Mucosa of rectum (tissue), 2 donors: ENCODE measurements at regions not wholly inside any gene's neighbourhood (a gene's known extent, or its start where the extent isn't known, plus 50 kb on each side); places are given as distances from the start of the nearest gene placed in this dataset.

ENCODE experiments used
- H3K27ac ChIP-seq, 2 donors: one replicate each; pipeline ENCODE4 v1.7.0; 2013; ENCODE audit warnings: inconsistent platforms in 2 of 2, low read depth in 2 of 2, low read length in 2 of 2
- H3K27me3 ChIP-seq, 2 donors: one replicate each; pipeline ENCODE4 v1.7.0; 2013; ENCODE audit warnings: low read length in 2 of 2; ENCODE audit not compliant: control insufficient read depth in 2 of 2, insufficient read depth in 2 of 2
- H3K36me3 ChIP-seq, 2 donors: one replicate each; pipeline ENCODE4 v1.7.0; 2013; ENCODE audit warnings: low read length in 2 of 2; ENCODE audit not compliant: control insufficient read depth in 2 of 2, insufficient read depth in 2 of 2
- H3K4me1 ChIP-seq, 2 donors: one replicate each; pipeline ENCODE4 v1.7.0; 2013; ENCODE audit warnings: low read length in 2 of 2, mild to moderate bottlenecking in 1 of 2; ENCODE audit not compliant: control insufficient read depth in 2 of 2, insufficient read depth in 2 of 2
- H3K4me3 ChIP-seq, 2 donors: one replicate each; pipeline ENCODE4 v1.7.0; 2013; ENCODE audit warnings: low read length in 2 of 2
- H3K9ac ChIP-seq, 2 donors: one replicate each; pipeline ENCODE4 v1.7.0; 2013; ENCODE audit warnings: low read length in 2 of 2, low read depth in 1 of 2, mild to moderate bottlenecking in 1 of 2
- H3K9me3 ChIP-seq, 2 donors: one replicate each; pipeline ENCODE4 v1.7.0; 2013; ENCODE audit warnings: low read length in 2 of 2; ENCODE audit not compliant: control insufficient read depth in 2 of 2
- donor health status: healthy.
- donor health status: Normal muscosa, but diverticular disease.

DNA sequence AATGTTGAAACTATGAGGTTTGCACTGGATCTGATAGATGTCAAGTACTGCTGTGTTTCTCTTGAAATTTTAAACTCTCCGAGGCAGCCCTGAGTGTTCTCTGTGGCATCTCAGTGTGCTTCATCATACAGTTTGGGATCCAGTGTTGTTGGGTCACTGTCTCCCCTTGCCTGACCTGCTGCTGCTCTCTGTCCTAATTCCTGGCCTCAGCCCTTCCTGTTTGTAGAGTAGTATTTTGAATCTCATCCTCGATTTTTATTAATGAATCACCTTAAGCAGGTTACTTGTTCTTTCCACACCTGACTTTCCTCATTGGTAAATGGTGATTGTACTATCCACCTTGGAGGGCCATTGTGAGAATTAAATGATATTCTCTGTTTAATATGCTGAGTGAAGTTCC is 70.7 kb upstream of the PAX6 start:
- no peak overlapping the region for H3K27ac ChIP-seq

DNA sequence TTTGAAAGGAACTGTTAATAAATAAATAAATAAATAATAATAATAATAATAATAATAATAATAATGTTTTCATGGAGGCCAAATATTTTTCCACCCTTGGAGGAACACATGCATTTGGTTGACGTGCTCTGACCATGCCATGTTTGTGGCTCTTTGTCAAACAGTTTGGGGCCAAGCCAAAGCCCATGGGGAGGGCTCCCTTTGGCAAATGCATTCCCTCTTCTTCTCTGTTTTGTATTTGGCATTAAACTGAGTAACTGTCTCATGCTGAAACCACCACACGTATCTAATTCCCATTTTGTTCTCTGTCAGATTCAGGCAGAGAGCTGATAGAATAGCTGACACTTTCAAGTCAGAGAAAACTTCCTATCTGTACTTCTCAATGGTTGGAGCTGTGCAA is 68.6 kb upstream of the PAX6 start:
- Histone ChIP-seq H3K4me1 (no peaks in the 10 kb centered on the region), H3K27ac (no peak overlapping the region), H3K27me3 (peaks cover 0 to 3% of the 10 kb centered on the region in 2 donors), H3K9ac (no peak overlapping the region), H3K36me3 (no peaks in the 10 kb centered on the region), H3K9me3 (no peaks in the 10 kb centered on the region), H3K4me3 (no peak overlapping the region)

More for the DNA sequence above, 70.7 kb upstream of the PAX6 start:
- no peaks in the 10 kb centered on the region for H3K36me3 ChIP-seq
- H3K4me1 ChIP-seq: no peaks in the 10 kb centered on the region
- H3K9me3 ChIP-seq: no peaks in the 10 kb centered on the region
- H3K27me3 ChIP-seq: no peaks in the 10 kb centered on the region
- H3K9ac ChIP-seq: no peak overlapping the region
- H3K4me3 ChIP-seq: no peak overlapping the region

DNA sequence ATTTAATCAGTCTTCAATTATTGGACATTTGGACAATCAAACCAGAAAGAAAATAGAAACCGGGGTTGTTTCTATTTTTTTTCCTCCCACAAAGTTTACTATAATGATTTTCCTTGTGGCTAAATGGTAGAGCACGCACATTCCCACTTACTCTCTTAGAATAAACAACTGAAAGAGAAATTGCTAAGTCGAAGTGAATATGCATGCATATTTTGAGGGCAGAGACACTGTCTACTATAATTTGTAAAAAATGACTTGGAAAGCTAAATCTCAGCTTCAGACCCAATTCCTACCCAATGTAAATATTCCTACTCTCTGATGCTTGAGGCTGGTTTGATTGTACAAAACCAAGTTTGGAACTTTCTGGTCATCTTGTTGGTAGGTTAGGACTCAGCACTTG is 66.7 kb upstream of the PAX6 start:
- Histone ChIP-seq H3K27me3 (peaks cover 0 to 3% of the 10 kb centered on the region in 2 donors), H3K9ac (no peak overlapping the region), H3K9me3 (no peaks in the 10 kb centered on the region), H3K27ac (no peak overlapping the region), H3K36me3 (no peaks in the 10 kb centered on the region), H3K4me1 (no peaks in the 10 kb centered on the region), H3K4me3 (no peak overlapping the region)

DNA sequence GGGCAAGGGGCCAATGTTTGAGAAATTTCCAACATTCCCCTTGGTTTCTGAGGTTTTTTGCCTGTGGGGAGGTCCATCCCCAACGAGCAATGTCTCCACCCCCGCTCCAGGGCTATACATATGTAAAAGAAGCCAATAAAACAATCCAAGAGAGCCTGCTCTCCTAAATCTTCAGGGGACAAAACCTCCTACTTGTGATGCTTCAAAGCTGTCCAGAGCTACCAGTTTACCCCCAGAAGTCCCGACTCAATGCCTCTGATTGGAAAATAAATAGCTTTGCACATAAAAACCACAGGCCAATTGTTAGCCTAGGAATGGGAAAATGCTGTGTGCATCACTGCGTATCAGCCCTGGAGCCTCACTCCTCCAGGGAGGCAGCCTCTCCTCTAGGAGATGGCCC is 66.0 kb upstream of the PAX6 start:
- Histone ChIP-seq H3K9me3 (no peaks in the 10 kb centered on the region), H3K4me1 (no peaks in the 10 kb centered on the region), H3K36me3 (no peaks in the 10 kb centered on the region), H3K27me3 (peaks cover 0 to 3% of the 10 kb centered on the region in 2 donors), H3K4me3 (no peak overlapping the region), H3K27ac (no peak overlapping the region), H3K9ac (no peak overlapping the region)

DNA sequence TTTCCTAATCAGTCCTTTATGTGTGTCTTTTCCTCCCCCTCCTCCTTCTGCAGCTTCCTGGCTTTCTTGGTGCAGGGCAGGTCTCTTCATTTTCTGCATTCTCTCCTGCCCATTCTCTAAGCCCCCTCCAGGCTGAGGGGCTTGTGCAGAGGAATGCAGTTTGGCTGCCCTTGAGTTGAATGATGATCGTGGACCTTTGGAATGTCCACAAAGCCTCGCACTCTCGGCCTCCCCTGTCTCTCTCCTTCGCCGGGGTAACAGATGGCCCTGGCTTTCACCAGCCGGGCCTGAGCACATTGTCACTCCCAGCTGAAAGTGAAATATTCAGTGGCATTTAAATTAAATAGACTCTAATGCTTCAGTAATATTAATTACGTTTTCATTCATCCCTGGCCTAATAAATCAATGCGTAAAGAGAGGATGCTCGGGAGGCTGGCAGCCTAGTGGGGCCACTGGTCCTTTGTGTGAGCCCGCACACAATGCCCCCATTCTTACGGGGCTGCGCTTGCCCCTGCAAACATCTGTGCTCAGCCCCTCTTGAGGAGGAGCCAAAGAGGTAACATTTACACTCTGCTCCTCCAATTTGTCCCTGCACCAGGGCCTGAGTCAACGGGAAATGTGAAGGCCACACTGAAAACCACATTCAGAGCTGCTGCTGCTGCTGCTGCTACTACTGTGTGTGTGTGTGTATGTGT is 64.9 kb upstream of the PAX6 start:
- H3K9ac ChIP-seq: no peak overlapping the region
- no peak overlapping the region for H3K4me3 ChIP-seq
- no peak overlapping the region for H3K27ac ChIP-seq
- no peaks in the 10 kb centered on the region for H3K4me1 ChIP-seq
- H3K27me3 ChIP-seq: peaks cover 3% of the 10 kb centered on the region in 2 donors
- no peaks in the 10 kb centered on the region for H3K9me3 ChIP-seq
- H3K36me3 ChIP-seq: no peaks in the 10 kb centered on the region

DNA sequence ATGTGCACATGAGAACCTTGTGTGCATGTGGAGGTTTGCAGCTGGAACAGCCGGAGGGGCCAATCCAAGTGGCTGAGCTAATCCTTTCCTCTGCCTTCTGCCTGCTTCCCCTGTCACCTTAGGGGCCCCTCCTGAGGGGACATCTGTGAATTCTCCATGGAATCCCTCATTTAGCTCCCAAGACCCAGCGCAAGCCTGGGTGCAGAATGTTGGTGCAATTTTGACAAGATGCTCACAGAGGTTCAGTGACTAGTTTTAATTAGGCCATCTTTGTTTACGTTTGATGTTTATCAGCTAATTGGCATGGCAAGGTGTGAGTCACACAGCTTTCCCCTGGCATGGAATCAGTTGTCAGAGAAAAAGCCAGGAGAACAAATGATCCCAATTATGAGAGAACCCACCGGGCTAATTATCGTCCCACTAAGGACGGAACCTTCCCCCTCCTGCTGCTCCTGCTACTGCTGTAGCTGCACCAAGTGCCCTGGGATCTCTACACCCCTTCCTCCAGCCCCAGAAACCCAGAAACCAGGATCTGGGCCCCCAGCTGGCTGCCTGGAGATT is 63.6 kb upstream of the PAX6 start:
- Histone ChIP-seq H3K27me3 (peaks cover 3 to 8% of the 10 kb centered on the region in 2 donors), H3K4me1 (no peaks in the 10 kb centered on the region), H3K9me3 (no peaks in the 10 kb centered on the region), H3K4me3 (no peak overlapping the region), H3K27ac (no peak overlapping the region), H3K9ac (no peak overlapping the region), H3K36me3 (no peaks in the 10 kb centered on the region)

DNA sequence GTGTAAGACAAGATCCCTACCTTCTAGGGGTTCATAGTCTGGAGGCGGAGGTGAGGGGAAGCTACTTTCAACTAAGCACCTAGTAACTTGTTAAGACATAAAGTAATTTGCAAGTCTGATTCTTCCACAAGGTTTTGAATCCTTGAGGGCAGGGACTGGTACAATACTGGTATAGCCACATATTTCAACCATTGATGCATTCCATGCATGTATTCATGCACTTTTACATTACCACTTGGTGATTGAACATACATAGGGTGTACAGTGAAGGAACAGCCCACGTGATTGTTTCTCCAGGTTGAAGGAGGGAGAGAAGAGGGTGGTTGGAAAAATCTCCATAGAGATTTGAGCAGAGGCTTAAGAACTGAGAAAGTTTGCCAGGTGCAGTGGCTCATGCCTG is 62.0 kb upstream of the PAX6 start:
- H3K9me3 ChIP-seq: no peaks in the 10 kb centered on the region
- no peak overlapping the region for H3K9ac ChIP-seq
- H3K27ac ChIP-seq: no peak overlapping the region
- no peaks in the 10 kb centered on the region for H3K36me3 ChIP-seq
- H3K27me3 ChIP-seq: peaks cover 3 to 8% of the 10 kb centered on the region in 2 donors
- no peak overlapping the region for H3K4me3 ChIP-seq
- H3K4me1 ChIP-seq: no peaks in the 10 kb centered on the region

DNA sequence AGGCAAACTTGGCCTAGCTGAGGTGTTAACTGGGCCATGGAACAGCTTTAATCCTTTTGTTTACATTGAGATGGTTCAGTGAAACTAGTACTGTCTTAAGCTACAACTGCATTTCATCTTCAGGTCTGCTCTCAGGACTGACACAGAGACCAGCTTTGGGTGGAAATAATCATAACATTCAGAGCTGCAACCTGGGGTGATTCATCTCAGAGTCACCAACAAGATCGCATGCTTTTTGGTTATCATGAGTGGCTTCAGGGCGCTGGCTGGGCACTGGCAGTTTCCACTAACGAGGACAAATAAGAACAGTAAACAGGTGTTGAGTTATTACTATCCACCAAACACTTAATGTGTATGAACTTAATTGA is 60.9 kb upstream of the PAX6 start:
- Histone ChIP-seq H3K27me3 (peaks cover 3 to 8% of the 10 kb centered on the region in 2 donors), H3K9me3 (no peaks in the 10 kb centered on the region), H3K36me3 (no peaks in the 10 kb centered on the region), H3K9ac (no peak overlapping the region), H3K4me1 (no peaks in the 10 kb centered on the region), H3K4me3 (no peak overlapping the region), H3K27ac (no peak overlapping the region)

DNA sequence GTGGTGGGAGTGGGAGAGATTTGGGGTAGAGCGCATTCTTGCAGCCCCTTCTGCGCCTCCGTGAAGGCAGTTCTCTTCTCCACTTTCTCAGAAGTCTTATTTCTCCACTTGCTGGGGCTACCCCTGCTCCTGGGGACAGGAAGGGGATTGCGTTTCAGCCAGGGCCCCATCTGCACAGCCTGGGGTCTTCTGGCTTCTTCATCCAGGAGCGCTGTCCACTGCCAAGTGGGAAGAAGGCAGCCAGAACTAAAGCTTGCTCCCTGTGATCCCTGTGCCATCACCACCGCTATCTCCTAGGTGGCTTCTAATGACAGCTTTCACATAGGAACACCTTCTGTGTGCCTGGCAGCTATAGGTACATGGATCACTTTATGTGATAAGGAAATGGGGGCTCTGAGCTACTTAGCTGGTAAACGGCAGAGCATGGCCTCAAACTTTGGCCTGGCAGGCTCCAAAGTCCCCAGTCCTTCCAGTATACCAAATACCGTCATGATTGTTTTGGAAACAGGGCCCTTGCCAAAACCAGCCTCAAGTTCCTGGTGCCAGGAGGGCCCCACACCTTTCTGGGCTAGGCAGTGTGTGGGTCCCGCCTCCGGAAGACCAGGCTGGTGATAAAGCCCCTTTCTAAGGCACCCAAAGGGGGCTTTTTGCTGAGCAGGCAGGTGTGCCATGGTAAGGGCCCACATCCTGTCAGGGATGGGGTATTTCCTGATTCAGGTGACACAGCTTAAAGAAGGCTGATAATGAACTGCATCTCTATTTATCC is 60.4 kb upstream of the PAX6 start:
- no peak overlapping the region for H3K27ac ChIP-seq
- H3K4me1 ChIP-seq: no peaks in the 10 kb centered on the region
- no peaks in the 10 kb centered on the region for H3K36me3 ChIP-seq
- peaks cover 3 to 8% of the 10 kb centered on the region in 2 donors for H3K27me3 ChIP-seq
- no peak overlapping the region for H3K4me3 ChIP-seq
- H3K9ac ChIP-seq: no peak overlapping the region
- no peaks in the 10 kb centered on the region for H3K9me3 ChIP-seq

DNA sequence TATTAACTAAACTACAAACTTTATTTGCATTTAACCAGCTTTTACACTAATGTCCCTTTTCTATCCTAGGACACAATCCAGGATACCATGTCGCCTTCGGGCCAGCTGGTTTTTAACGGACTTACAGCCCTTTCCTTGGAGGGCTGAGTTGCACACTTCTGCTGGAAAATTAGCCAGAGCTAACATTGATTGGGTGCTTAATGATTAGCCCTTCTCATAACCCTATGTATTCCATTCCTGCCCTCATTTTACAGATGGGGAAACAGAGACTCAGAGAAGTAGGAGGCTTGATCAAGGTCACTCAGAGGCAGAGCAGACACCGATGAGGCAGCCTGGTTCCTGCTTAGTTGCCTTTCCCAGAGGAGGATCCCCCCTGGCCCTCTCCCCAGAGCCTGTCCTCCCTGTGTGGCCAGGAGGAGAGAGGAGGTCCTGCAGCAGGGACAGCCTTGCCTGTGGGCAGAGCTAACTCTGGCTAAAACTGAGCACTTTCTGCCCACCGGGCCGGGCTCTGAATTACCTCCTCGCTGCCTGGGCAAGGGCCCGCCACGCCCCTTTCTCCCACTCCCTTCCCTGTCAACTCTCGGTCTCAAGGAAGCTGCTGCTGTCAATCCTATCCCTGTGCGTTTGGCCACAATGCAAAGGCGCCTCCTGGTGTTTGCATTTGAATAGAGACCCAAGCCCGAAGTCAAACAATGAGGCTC is 59.6 kb upstream of the PAX6 start:
- H3K36me3 ChIP-seq: no peaks in the 10 kb centered on the region
- no peaks in the 10 kb centered on the region for H3K4me1 ChIP-seq
- no peak overlapping the region for H3K27ac ChIP-seq
- H3K9me3 ChIP-seq: no peaks in the 10 kb centered on the region
- no peak overlapping the region for H3K9ac ChIP-seq
- peaks cover 3 to 8% of the 10 kb centered on the region in 2 donors for H3K27me3 ChIP-seq
- no peak overlapping the region for H3K4me3 ChIP-seq
